Endothelial cell of umbilical vein (primary cell): ENCODE measurements at regions not wholly inside any gene's neighbourhood (a gene's known extent, or its start where the extent isn't known, plus 50 kb on each side); places are given as distances from the start of the nearest gene placed in this dataset.

Experiments
- BruUV-seq: library from RNA; stranded (reverse); fragments of 400-500 nt; replicated peaks from 2 replicates; lab custom pipeline; 2021; lab: Mats Ljungman, UMichigan
- CTCF ChIA-PET: fragments of 300-600, 350-600 bp; sonication (Branson Sonifier 250); formaldehyde crosslinking; loops from one replicate; lab custom pipeline; 2021; ENCODE audit warnings: antibody characterized with exemption, inconsistent platforms; lab: Charles Lee
- POLR2A ChIA-PET: fragments of 300-600, 350-600 bp; sonication (Branson Sonifier 250); formaldehyde crosslinking; loops from one replicate; lab custom pipeline; 2021; ENCODE audit warnings: antibody characterized with exemption, inconsistent platforms; lab: Charles Lee
- DNase-seq: peaks from one replicate; pipeline ENCODE4 v3.0.0-alpha.2; 2011; ENCODE audit warnings: low read depth, low spot score
- FAIRE-seq: peaks from 2 replicates; lab custom pipeline; 2011; peaks lifted over from hg19 to GRCh38; lab: Jason Lieb, UNC
- H2AFZ ChIP-seq: 2 replicates; pipeline ENCODE4 v1.6.0; 2012; ENCODE audit warnings: low read depth, low read length, control low read depth, inconsistent platforms
- H3K27ac ChIP-seq: 2 replicates; pipeline ENCODE4 v1.5.1; 2011; ENCODE audit warnings: low read depth, mild to moderate bottlenecking, control low read depth, low read length, moderate library complexity; ENCODE audit not compliant: insufficient read depth
- H3K27me3 ChIP-seq, 2 experiments: 2 replicates each; pipeline versions ENCODE4 v1.6.0 to v1.6.1; 2011; ENCODE audit warnings: low read length in 2 of 2, mixed read lengths in 1 of 2; ENCODE audit not compliant: control insufficient read depth in 2 of 2, insufficient read depth in 2 of 2
- H3K36me3 ChIP-seq, 2 experiments: 2 replicates in 1 of 2; 3 replicates in 1 of 2; pipeline ENCODE4 v1.5.1; 2011; ENCODE audit warnings: low read length in 2 of 2, mild to moderate bottlenecking in 1 of 2, moderate library complexity in 1 of 2; ENCODE audit not compliant: control insufficient read depth in 2 of 2, insufficient read depth in 2 of 2; ENCODE audit errors: extremely low read depth in 1 of 2
- H3K4me1 ChIP-seq: 3 replicates; pipeline ENCODE4 v1.5.1; 2011; ENCODE audit warnings: mild to moderate bottlenecking, low read length; ENCODE audit not compliant: control insufficient read depth, insufficient read depth; ENCODE audit errors: extremely low read depth
- H3K4me2 ChIP-seq: 2 replicates; pipeline ENCODE4 v1.6.1; 2011; ENCODE audit warnings: low read length, control low read depth, mixed read lengths; ENCODE audit not compliant: insufficient read depth
- H3K4me3 ChIP-seq, 3 experiments: fragments of 200-600 bp in 1 of 3; sonication (generic), shearing (Covaris generic) in 1 of 3; replicated peaks in 1 of 3; 2 replicates each; pipeline ENCODE4 v1.5.1; 2011 to 2016; ENCODE audit warnings: control low read depth in 3 of 3, low read length in 3 of 3, mild to moderate bottlenecking in 2 of 3, inconsistent platforms in 1 of 3, low read depth in 1 of 3, moderate library complexity in 1 of 3; ENCODE audit not compliant: insufficient read depth in 1 of 3
- H3K79me2 ChIP-seq: 2 replicates; pipeline ENCODE4 v1.6.0; 2012; ENCODE audit warnings: low read length, inconsistent platforms; ENCODE audit not compliant: control insufficient read depth, insufficient read depth
- H3K9ac ChIP-seq: replicated peaks from 2 replicates; pipeline ENCODE3; 2011; ENCODE audit warnings: low read length, control low read depth; ENCODE audit not compliant: insufficient read depth; ENCODE audit errors: extremely low read depth
- H3K9me1 ChIP-seq: replicated peaks from 3 replicates; pipeline ENCODE4 v1.6.0; 2011; ENCODE audit warnings: mild to moderate bottlenecking, low read length; ENCODE audit not compliant: control insufficient read depth, insufficient read depth; ENCODE audit errors: extremely low read depth
- H3K9me3 ChIP-seq: replicated peaks from 2 replicates; pipeline ENCODE4 v1.5.1; 2012; ENCODE audit warnings: low read length, inconsistent platforms; ENCODE audit not compliant: control insufficient read depth, insufficient read depth
- H4K20me1 ChIP-seq: replicated peaks from 2 replicates; pipeline ENCODE3; 2011; ENCODE audit warnings: mild to moderate bottlenecking, low read length; ENCODE audit not compliant: control insufficient read depth, insufficient read depth; ENCODE audit errors: extremely low read depth
- EZH2 ChIP-seq: IDR thresholded peaks from 2 replicates; pipeline ENCODE4 v1.6.1; 2012; ENCODE audit warnings: borderline replicate concordance, low read depth, mild to moderate bottlenecking, moderate library complexity, low read length, inconsistent platforms; ENCODE audit not compliant: severe bottlenecking
- FOS ChIP-seq: IDR thresholded peaks from 2 replicates; pipeline ENCODE4 v1.6.1; 2011; ENCODE audit warnings: mild to moderate bottlenecking, low read length, moderate library complexity, borderline replicate concordance; ENCODE audit not compliant: insufficient read depth
- GATA2 ChIP-seq: IDR thresholded peaks from 2 replicates; pipeline ENCODE4 v1.7.0; 2011; ENCODE audit warnings: low read depth, mild to moderate bottlenecking, moderate library complexity, mixed read lengths, low read length; ENCODE audit not compliant: insufficient read length, insufficient read depth
- JUN ChIP-seq: IDR thresholded peaks from 2 replicates; pipeline ENCODE4 v1.6.1; 2011; ENCODE audit warnings: borderline replicate concordance, low read depth; ENCODE audit not compliant: insufficient read length, insufficient read depth
- MYC ChIP-seq: IDR thresholded peaks from one replicate; pipeline ENCODE4 v1.6.1; 2011; ENCODE audit warnings: mild to moderate bottlenecking, low read depth, low read length
- POLR2A ChIP-seq: IDR thresholded peaks from 2 replicates; pipeline ENCODE4 v1.6.1; 2012; ENCODE audit warnings: low read depth, mild to moderate bottlenecking, control low read depth, low read length
- POLR2AphosphoS5 ChIP-seq: IDR thresholded peaks from 2 replicates; pipeline ENCODE4 v1.6.1; 2012; ENCODE audit warnings: low read depth, mild to moderate bottlenecking, control low read depth, low read length, moderate library complexity; ENCODE audit not compliant: insufficient read depth
- dilution Hi-C: fragments of 300-500 bp; cut with MboI; formaldehyde crosslinking; loops from one replicate; pipeline ENCODE4 v1.15.0; 2019; ENCODE audit warnings: low sequenced_read_pairs; ENCODE audit not compliant: extremely low pct_ligation_motif_present
- intact Hi-C: fragments of 100-400 bp; cut with micrococcal nuclease; formaldehyde crosslinking; loops from one replicate; pipeline ENCODE4 v1.10.0; 2022
- TF ChIP-seq, protein P1 (sequence below): IDR thresholded peaks from 2 replicates; pipeline ENCODE4 v1.6.1; 2011; ENCODE audit not compliant: insufficient read depth, insufficient read length
- TF ChIP-seq, protein P2 (sequence below), 2 donors: IDR thresholded peaks; 1 replicate in 1 of 2; 2 replicates in 1 of 2; pipeline ENCODE4 v1.5.1; 2011; ENCODE audit warnings: low read length in 2 of 2, mild to moderate bottlenecking in 2 of 2, moderate library complexity in 2 of 2, control low read depth in 1 of 2, inconsistent platforms in 1 of 2, low read depth in 1 of 2; ENCODE audit not compliant: insufficient read depth in 1 of 2; ENCODE audit errors: extremely low read depth in 1 of 2

DNA sequence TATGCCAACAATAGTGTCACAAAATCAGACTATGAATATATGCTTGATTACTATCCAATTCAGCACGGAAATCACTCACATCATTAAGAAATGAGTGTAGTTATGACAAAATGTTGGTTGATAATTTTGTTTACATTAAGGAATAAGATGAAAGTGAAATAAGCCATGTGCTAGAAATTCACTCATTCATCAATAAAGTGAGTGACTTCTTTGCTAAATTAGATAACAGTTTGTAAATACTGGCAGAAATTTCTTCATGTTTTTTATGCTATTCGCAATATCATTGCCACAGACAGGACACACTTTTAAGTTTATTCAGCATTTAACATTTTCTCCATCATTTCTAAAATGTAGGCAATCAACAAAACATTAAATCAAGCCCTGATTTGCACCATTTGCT, 147.5 kb upstream of the FSCB start:
- no peak overlapping the region for H3K27ac ChIP-seq
- no peaks in the 10 kb centered on the region for H3K4me1 ChIP-seq
- TF ChIP-seq GATA2 = no peak
- TF ChIP-seq FOS = no peak
- TF ChIP-seq POLR2AphosphoS5 = no peak
- TF ChIP-seq, protein P1, sequence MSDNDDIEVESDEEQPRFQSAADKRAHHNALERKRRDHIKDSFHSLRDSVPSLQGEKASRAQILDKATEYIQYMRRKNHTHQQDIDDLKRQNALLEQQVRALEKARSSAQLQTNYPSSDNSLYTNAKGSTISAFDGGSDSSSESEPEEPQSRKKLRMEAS = no peak
- no peak for TF ChIP-seq JUN
- no peak for TF ChIP-seq MYC
- TF ChIP-seq POLR2A = no peak
- TF ChIP-seq EZH2 = no peak
- TF ChIP-seq, protein P2, sequence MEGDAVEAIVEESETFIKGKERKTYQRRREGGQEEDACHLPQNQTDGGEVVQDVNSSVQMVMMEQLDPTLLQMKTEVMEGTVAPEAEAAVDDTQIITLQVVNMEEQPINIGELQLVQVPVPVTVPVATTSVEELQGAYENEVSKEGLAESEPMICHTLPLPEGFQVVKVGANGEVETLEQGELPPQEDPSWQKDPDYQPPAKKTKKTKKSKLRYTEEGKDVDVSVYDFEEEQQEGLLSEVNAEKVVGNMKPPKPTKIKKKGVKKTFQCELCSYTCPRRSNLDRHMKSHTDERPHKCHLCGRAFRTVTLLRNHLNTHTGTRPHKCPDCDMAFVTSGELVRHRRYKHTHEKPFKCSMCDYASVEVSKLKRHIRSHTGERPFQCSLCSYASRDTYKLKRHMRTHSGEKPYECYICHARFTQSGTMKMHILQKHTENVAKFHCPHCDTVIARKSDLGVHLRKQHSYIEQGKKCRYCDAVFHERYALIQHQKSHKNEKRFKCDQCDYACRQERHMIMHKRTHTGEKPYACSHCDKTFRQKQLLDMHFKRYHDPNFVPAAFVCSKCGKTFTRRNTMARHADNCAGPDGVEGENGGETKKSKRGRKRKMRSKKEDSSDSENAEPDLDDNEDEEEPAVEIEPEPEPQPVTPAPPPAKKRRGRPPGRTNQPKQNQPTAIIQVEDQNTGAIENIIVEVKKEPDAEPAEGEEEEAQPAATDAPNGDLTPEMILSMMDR (IDR thresholded peaks at IDR 0.05; ENCODE audit: extremely low read depth in 1 of 2, insufficient read depth in 1 of 2, low read depth in 1 of 2, low read length in 2 of 2) = no peak
- no peaks in the 10 kb centered on the region for H3K79me2 ChIP-seq
- H3K27me3 ChIP-seq = no peaks in the 10 kb centered on the region
- dilution Hi-C loops = no loop called here
- DNase-seq (no peak), FAIRE-seq (no peak)
- no peaks in the 10 kb centered on the region for H3K9me1 ChIP-seq
- H3K9me3 ChIP-seq = peaks cover under 1% of the 10 kb centered on the region
- no TSS peak for BruUV-seq
- H4K20me1 ChIP-seq = no peaks in the 10 kb centered on the region
- H3K4me3 ChIP-seq = no peak overlapping the region
- CTCF ChIA-PET = no interaction called here
- intact Hi-C loops = no loop called here
- POLR2A ChIA-PET = no interaction called here
- H3K4me2 ChIP-seq = no peak overlapping the region
- no peak overlapping the region for H3K9ac ChIP-seq
- H3K36me3 ChIP-seq = no peaks in the 10 kb centered on the region
- H2AFZ ChIP-seq = no peak overlapping the region
